KMS-11 (cell line): ENCODE measurements at regions not wholly inside any gene's neighbourhood (a gene's known extent, or its start where the extent isn't known, plus 50 kb on each side); places are given as distances from the start of the nearest gene placed in this dataset.

Experiments
- H2AFZ ChIP-seq: fragments of 200-600 bp; sonication (generic); 2 replicates; pipeline ENCODE4 v1.6.1; 2016; ENCODE audit warnings: antibody characterized with exemption, mixed run types, low read depth
- H3K27ac ChIP-seq: fragments of 200-600 bp; sonication (generic); 2 replicates; pipeline ENCODE4 v1.6.1; 2016; ENCODE audit warnings: mild to moderate bottlenecking, mixed run types
- H3K27me3 ChIP-seq: fragments of 200-600 bp; sonication (generic); 2 replicates; pipeline ENCODE4 v1.6.1; 2017; ENCODE audit warnings: mild to moderate bottlenecking, low read depth, mixed run types, moderate library complexity; ENCODE audit not compliant: insufficient read depth
- H3K36me3 ChIP-seq: fragments of 200-600 bp; sonication (generic); 2 replicates; pipeline ENCODE4 v1.6.1; 2017; ENCODE audit warnings: mild to moderate bottlenecking, mixed run types; ENCODE audit not compliant: insufficient read depth
- H3K4me1 ChIP-seq: fragments of 200-600 bp; sonication (generic); 2 replicates; pipeline ENCODE4 v1.6.1; 2016; ENCODE audit warnings: mild to moderate bottlenecking, low read depth, mixed run types; ENCODE audit not compliant: poor library complexity, severe bottlenecking
- H3K4me2 ChIP-seq: fragments of 200-600 bp; sonication (generic); 2 replicates; pipeline ENCODE4 v1.7.0; 2016; ENCODE audit warnings: mild to moderate bottlenecking, mixed run types
- H3K4me3 ChIP-seq: fragments of 200-600 bp; sonication (generic); IDR thresholded peaks from 2 replicates; pipeline ENCODE4 v1.6.1; 2017; ENCODE audit warnings: low read depth, low read length, mixed read lengths; ENCODE audit not compliant: insufficient read depth
- H3K79me2 ChIP-seq: fragments of 200-600 bp; sonication (generic); 2 replicates; pipeline ENCODE4 v1.6.1; 2016; ENCODE audit warnings: low read depth, mixed run types; ENCODE audit not compliant: insufficient read depth
- H3K9ac ChIP-seq: fragments of 200-600 bp; sonication (generic); 2 replicates; pipeline ENCODE4 v1.6.1; 2016; ENCODE audit warnings: mild to moderate bottlenecking, mixed run types
- H4K20me1 ChIP-seq: fragments of 200-600 bp; sonication (generic); 2 replicates; pipeline ENCODE4 v1.6.1; 2016; ENCODE audit warnings: mild to moderate bottlenecking, mixed run types; ENCODE audit not compliant: insufficient read depth
- TF ChIP-seq, protein P1 (sequence below): fragments of 200-600 bp; sonication (generic); conservative IDR thresholded peaks from 2 replicates; pipeline ENCODE4 v1.6.1; 2017; ENCODE audit warnings: low read depth, mild to moderate bottlenecking, antibody characterized with exemption, low read length, moderate library complexity, mixed read lengths

DNA sequence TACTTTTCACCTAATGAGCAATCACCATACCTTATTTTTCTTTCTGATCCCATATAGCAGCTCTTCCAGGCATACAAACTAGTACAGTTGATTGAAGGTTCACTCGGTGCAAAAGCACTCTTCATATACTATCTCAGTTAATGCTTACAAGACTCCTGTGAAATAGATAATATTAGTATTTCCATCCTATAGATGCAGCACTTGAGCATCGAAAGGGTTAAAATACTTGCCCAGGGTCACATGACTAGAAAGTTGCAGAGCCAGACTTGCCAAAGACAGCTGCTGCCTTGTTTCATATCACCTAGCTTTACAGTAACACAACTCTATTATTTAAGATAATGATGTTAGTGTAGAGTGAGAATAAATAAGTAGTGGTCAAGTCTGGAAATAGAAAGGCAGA is 466.0 kb upstream of the TNP1 start:
- Histone ChIP-seq H3K4me3 (no peak overlapping the region), H3K9ac (no peak overlapping the region), H2AFZ (no peak overlapping the region), H3K27me3 (no peaks in the 10 kb centered on the region), H3K36me3 (no peaks in the 10 kb centered on the region), H3K4me2 (no peak overlapping the region), H3K79me2 (no peaks in the 10 kb centered on the region), H3K4me1 (no peaks in the 10 kb centered on the region), H4K20me1 (no peaks in the 10 kb centered on the region), H3K27ac (no peak overlapping the region)
- TF ChIP-seq, protein P1, sequence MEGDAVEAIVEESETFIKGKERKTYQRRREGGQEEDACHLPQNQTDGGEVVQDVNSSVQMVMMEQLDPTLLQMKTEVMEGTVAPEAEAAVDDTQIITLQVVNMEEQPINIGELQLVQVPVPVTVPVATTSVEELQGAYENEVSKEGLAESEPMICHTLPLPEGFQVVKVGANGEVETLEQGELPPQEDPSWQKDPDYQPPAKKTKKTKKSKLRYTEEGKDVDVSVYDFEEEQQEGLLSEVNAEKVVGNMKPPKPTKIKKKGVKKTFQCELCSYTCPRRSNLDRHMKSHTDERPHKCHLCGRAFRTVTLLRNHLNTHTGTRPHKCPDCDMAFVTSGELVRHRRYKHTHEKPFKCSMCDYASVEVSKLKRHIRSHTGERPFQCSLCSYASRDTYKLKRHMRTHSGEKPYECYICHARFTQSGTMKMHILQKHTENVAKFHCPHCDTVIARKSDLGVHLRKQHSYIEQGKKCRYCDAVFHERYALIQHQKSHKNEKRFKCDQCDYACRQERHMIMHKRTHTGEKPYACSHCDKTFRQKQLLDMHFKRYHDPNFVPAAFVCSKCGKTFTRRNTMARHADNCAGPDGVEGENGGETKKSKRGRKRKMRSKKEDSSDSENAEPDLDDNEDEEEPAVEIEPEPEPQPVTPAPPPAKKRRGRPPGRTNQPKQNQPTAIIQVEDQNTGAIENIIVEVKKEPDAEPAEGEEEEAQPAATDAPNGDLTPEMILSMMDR, result no peak

DNA sequence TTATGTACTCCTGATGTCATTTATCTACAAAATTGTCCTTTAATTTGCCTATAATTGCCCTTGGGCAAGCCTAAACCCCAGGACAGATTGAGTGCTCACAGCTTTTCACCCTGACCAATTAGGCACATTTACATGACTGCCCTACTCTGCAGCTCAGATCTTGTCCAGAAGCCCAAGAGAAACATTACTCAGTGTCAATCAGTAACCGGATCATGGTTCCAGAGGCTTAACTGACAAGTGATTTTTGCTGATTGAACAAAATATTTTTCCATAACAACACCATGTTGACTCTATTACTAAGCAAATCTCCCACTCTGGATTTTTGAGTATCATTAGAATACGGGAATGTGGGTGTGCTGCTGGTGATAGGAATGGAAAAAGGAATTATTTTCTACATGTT is 465.4 kb upstream of the TNP1 start:
- Histone ChIP-seq H4K20me1 (no peaks in the 10 kb centered on the region), H3K4me2 (no peak overlapping the region), H3K27me3 (no peaks in the 10 kb centered on the region), H3K79me2 (no peaks in the 10 kb centered on the region), H3K4me1 (no peaks in the 10 kb centered on the region), H3K36me3 (no peaks in the 10 kb centered on the region), H2AFZ (no peak overlapping the region), H3K4me3 (no peak overlapping the region), H3K27ac (no peak overlapping the region), H3K9ac (no peak overlapping the region)
- TF ChIP-seq, protein P1, result no peak

- TF ChIP-seq, protein P1, result no peak
- Histone ChIP-seq H3K27me3 (no peaks in the 10 kb centered on the region), H2AFZ (no peak overlapping the region), H3K79me2 (no peaks in the 10 kb centered on the region), H3K36me3 (no peaks in the 10 kb centered on the region), H3K9ac (no peak overlapping the region), H3K4me2 (no peak overlapping the region), H3K4me1 (no peaks in the 10 kb centered on the region), H4K20me1 (no peaks in the 10 kb centered on the region), H3K4me3 (no peak overlapping the region), H3K27ac (no peak overlapping the region)
Measured at GRCh38 chr2:217316743-217317142, 456.9 kb upstream of the TNP1 start.

GRCh38 chr2:217314021-217314460 is 454.2 kb upstream of the TNP1 start:
- Histone ChIP-seq H3K4me1 (no peaks in the 10 kb centered on the region), H3K9ac (no peak overlapping the region), H3K27ac (no peak overlapping the region), H3K36me3 (no peaks in the 10 kb centered on the region), H2AFZ (no peak overlapping the region), H3K4me3 (no peak overlapping the region), H3K4me2 (no peak overlapping the region), H3K27me3 (no peaks in the 10 kb centered on the region), H4K20me1 (no peaks in the 10 kb centered on the region), H3K79me2 (no peaks in the 10 kb centered on the region)
- TF ChIP-seq, protein P1, result no peak
